Type B pancreatic cell (in vitro differentiated cells): ENCODE measurements at regions not wholly inside any gene's neighbourhood (a gene's known extent, or its start where the extent isn't known, plus 50 kb on each side); places are given as distances from the start of the nearest gene placed in this dataset.

Experiments
- DNase-seq: peaks from one replicate; pipeline ENCODE4 v3.0.0; 2021; ENCODE audit warnings: mixed read lengths; ENCODE audit not compliant: unreplicated experiment; ENCODE audit errors: extremely low spot score
- H3K27ac Mint-ChIP-seq: 2 replicates; pipeline ENCODE4 v1.8.0; 2021; ENCODE audit warnings: mild to moderate bottlenecking, mixed read lengths
- H3K27me3 Mint-ChIP-seq: 2 replicates; pipeline ENCODE4 v1.8.0; 2021; ENCODE audit warnings: mixed read lengths
- H3K36me3 Mint-ChIP-seq: 2 replicates; pipeline ENCODE4 v1.8.0; 2021; ENCODE audit warnings: mixed read lengths
- H3K4me1 Mint-ChIP-seq: one replicate; pipeline ENCODE4 v1.8.0; 2021; ENCODE audit warnings: mixed read lengths; ENCODE audit not compliant: unreplicated experiment
- H3K4me3 Mint-ChIP-seq: 2 replicates; pipeline ENCODE4 v1.8.0; 2021; ENCODE audit warnings: mild to moderate bottlenecking, mixed read lengths
- H3K9me3 Mint-ChIP-seq: 2 replicates; pipeline ENCODE4 v1.8.0; 2021; ENCODE audit warnings: mixed read lengths
- CTCF ChIP-seq: fragments of 200-600 bp; sonication (generic); conservative IDR thresholded peaks from 2 replicates; pipeline ENCODE4 v1.5.0; 2021; ENCODE audit warnings: antibody characterized with exemption, mild to moderate bottlenecking

GRCh38 chr2:228747483-228747882 lies 523.6 kb downstream of the PID1 start:
- Mint-ChIP-seq H3K4me1 (no peaks in the 10 kb centered on the region), H3K27me3 (no peaks in the 10 kb centered on the region), H3K27ac (no peak overlapping the region), H3K36me3 (no peaks in the 10 kb centered on the region), H3K9me3 (no peaks in the 10 kb centered on the region), H3K4me3 (no peak overlapping the region)
- no peak for DNase-seq
- TF ChIP-seq CTCF, result no peak

- no peaks in the 10 kb centered on the region for H3K36me3 Mint-ChIP-seq
- TF ChIP-seq CTCF, result no peak
These were observed 532.3 kb downstream of the PID1 start for GRCh38 chr2:228738671-228739380.

GRCh38 chr2:228735697-228736096 lies 535.4 kb downstream of the PID1 start:
- Mint-ChIP-seq H3K27ac (no peak overlapping the region), H3K36me3 (no peaks in the 10 kb centered on the region), H3K4me1 (no peaks in the 10 kb centered on the region), H3K4me3 (no peak overlapping the region), H3K9me3 (peaks cover 3% of the 10 kb centered on the region), H3K27me3 (no peaks in the 10 kb centered on the region)
- DNase-seq, result no peak
- no peak for TF ChIP-seq CTCF

More at GRCh38 chr2:228738671-228739380, 532.3 kb downstream of the PID1 start:
- DNase-seq, result no peak
- Mint-ChIP-seq H3K27me3 (peaks cover 3% of the 10 kb centered on the region), H3K27ac (no peak overlapping the region), H3K4me3 (no peak overlapping the region), H3K4me1 (no peaks in the 10 kb centered on the region), H3K9me3 (peaks cover 3% of the 10 kb centered on the region)

- no peak overlapping the region for H3K27ac Mint-ChIP-seq
- no peak overlapping the region for H3K4me3 Mint-ChIP-seq
- no peak for TF ChIP-seq CTCF
- H3K27me3 Mint-ChIP-seq, result no peaks in the 10 kb centered on the region
- H3K9me3 Mint-ChIP-seq, result no peaks in the 10 kb centered on the region
- H3K36me3 Mint-ChIP-seq, result no peaks in the 10 kb centered on the region
- H3K4me1 Mint-ChIP-seq, result no peaks in the 10 kb centered on the region
- DNase-seq, result no peak
These were observed 539.6 kb downstream of the PID1 start for GRCh38 chr2:228731517-228731916.

- no peaks in the 10 kb centered on the region for H3K27me3 Mint-ChIP-seq
- H3K27ac Mint-ChIP-seq, result no peak overlapping the region
- H3K4me3 Mint-ChIP-seq, result no peak overlapping the region
- no peak for TF ChIP-seq CTCF
- no peaks in the 10 kb centered on the region for H3K36me3 Mint-ChIP-seq
- no peak for DNase-seq
- no peaks in the 10 kb centered on the region for H3K4me1 Mint-ChIP-seq
- no peaks in the 10 kb centered on the region for H3K9me3 Mint-ChIP-seq
These were observed 542.1 kb downstream of the PID1 start for GRCh38 chr2:228728961-228729360.

- H3K27me3 Mint-ChIP-seq, result no peaks in the 10 kb centered on the region
- no peaks in the 10 kb centered on the region for H3K9me3 Mint-ChIP-seq
- H3K27ac Mint-ChIP-seq, result no peak overlapping the region
- no peak for DNase-seq
- H3K4me3 Mint-ChIP-seq, result no peak overlapping the region
- no peaks in the 10 kb centered on the region for H3K36me3 Mint-ChIP-seq
- no peaks in the 10 kb centered on the region for H3K4me1 Mint-ChIP-seq
- TF ChIP-seq CTCF, result no peak
These were observed 543.5 kb upstream of the SPHKAP start for GRCh38 chr2:228725031-228725430.
